Loucy (cell line): ENCODE measurements at regions not wholly inside any gene's neighbourhood (a gene's known extent, or its start where the extent isn't known, plus 50 kb on each side); places are given as distances from the start of the nearest gene placed in this dataset.

Experiments used
- H2AFZ ChIP-seq: fragments of 200-600 bp; sonication (generic); 2 replicates; pipeline ENCODE4 v1.6.0; 2016; ENCODE audit warnings: antibody characterized with exemption, mild to moderate bottlenecking, low read length, moderate library complexity
- H3F3A ChIP-seq: fragments of 200-600 bp; 2 replicates; pipeline ENCODE4 v1.6.0; 2016; ENCODE audit warnings: antibody characterized with exemption, low read depth, mild to moderate bottlenecking
- H3K27me3 ChIP-seq: fragments of 200-600 bp; sonication (generic); 2 replicates; pipeline ENCODE4 v1.6.1; 2014; ENCODE audit warnings: low read length, mild to moderate bottlenecking; ENCODE audit not compliant: insufficient read depth, poor library complexity, severe bottlenecking
- H3K36me3 ChIP-seq: fragments of 200-600 bp; sonication (generic); 2 replicates; pipeline ENCODE4 v1.6.1; 2016; ENCODE audit warnings: low read length; ENCODE audit not compliant: insufficient read depth
- H3K4me1 ChIP-seq: fragments of 200-600 bp; sonication (generic); 2 replicates; pipeline ENCODE4 v1.5.1; 2014; ENCODE audit warnings: low read length, mild to moderate bottlenecking; ENCODE audit not compliant: insufficient read depth, poor library complexity, severe bottlenecking
- H3K4me2 ChIP-seq: fragments of 200-600 bp; sonication (generic); 2 replicates; pipeline ENCODE4 v1.6.0; 2014; ENCODE audit warnings: antibody characterized with exemption, low read length, low read depth, mild to moderate bottlenecking; ENCODE audit not compliant: poor library complexity, severe bottlenecking
- H3K4me3 ChIP-seq: fragments of 200-600 bp; sonication (generic); 2 replicates; pipeline ENCODE4 v1.5.1; 2014; ENCODE audit warnings: low read length, mild to moderate bottlenecking, mixed read lengths; ENCODE audit not compliant: poor library complexity, severe bottlenecking
- H3K79me2 ChIP-seq: fragments of 200-600 bp; sonication (generic); 2 replicates; pipeline ENCODE4 v1.6.1; 2014; ENCODE audit warnings: low read length; ENCODE audit not compliant: insufficient read depth
- H3K9ac ChIP-seq: fragments of 200-600 bp; sonication (generic); 2 replicates; pipeline ENCODE4 v1.6.0; 2014; ENCODE audit warnings: mild to moderate bottlenecking, low read depth, low read length, moderate library complexity; ENCODE audit not compliant: poor library complexity, severe bottlenecking
- H3K9me2 ChIP-seq: fragments of 200-600 bp; sonication (generic); replicated peaks from 2 replicates; pipeline ENCODE4 v1.6.1; 2016; ENCODE audit warnings: low read depth, low read length, mixed read lengths
- H3K9me3 ChIP-seq: fragments of 200-600 bp; sonication (generic); 2 replicates; pipeline ENCODE4 v1.6.1; 2014; ENCODE audit warnings: mild to moderate bottlenecking, antibody characterized with exemption, low read length, low read depth; ENCODE audit not compliant: insufficient read depth
- H4K20me1 ChIP-seq: fragments of 200-600 bp; sonication (generic); 2 replicates; pipeline ENCODE4 v1.6.0; 2014; ENCODE audit warnings: antibody characterized with exemption, low read length, mild to moderate bottlenecking; ENCODE audit not compliant: insufficient read depth, poor library complexity, severe bottlenecking
- EZH2phosphoT487 ChIP-seq: fragments of 200-600 bp; IDR thresholded peaks from 2 replicates; pipeline ENCODE4 v1.6.1; 2018; ENCODE audit warnings: antibody characterized with exemption, mild to moderate bottlenecking, moderate library complexity, borderline replicate concordance
- TF ChIP-seq, protein P1 (sequence below): fragments of 200-600 bp; sonication (generic); conservative IDR thresholded peaks from 2 replicates; pipeline ENCODE4 v1.5.1; 2014; ENCODE audit warnings: mild to moderate bottlenecking, antibody characterized with exemption, low read length

DNA sequence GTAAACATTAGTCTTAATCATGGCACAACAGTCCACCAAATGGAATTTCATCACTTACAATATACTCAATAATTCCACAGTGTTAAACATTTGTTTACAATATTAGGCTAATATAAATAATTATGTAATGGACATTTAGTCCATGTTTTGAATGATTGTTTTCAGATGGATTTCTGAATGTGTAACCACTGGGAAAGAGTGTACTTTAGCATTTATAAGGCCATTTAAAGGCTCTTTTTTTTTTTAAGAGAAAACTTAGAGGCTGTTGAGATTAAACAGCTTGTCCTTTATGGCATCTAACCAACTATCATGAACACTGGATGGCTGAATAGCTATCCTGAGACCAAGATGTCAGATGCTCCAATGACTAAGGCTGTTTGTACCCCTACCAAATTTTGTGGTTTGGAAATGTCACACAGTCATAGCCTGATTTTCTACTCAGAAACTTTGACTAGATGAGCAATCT is 248.3 kb upstream of the GLI3 start:
- Histone ChIP-seq H3K9me3 (no peaks in the 10 kb centered on the region), H3K9ac (no peak overlapping the region), H3K4me1 (no peaks in the 10 kb centered on the region), H3K27me3 (no peaks in the 10 kb centered on the region), H3K9me2 (no peaks in the 10 kb centered on the region), H3K4me3 (no peak overlapping the region), H3K79me2 (no peaks in the 10 kb centered on the region), H3K4me2 (no peak overlapping the region), H4K20me1 (no peaks in the 10 kb centered on the region), H2AFZ (no peak overlapping the region), H3K36me3 (no peaks in the 10 kb centered on the region), H3F3A (no peaks in the 10 kb centered on the region)
- no peak for TF ChIP-seq EZH2phosphoT487
- TF ChIP-seq, protein P1, sequence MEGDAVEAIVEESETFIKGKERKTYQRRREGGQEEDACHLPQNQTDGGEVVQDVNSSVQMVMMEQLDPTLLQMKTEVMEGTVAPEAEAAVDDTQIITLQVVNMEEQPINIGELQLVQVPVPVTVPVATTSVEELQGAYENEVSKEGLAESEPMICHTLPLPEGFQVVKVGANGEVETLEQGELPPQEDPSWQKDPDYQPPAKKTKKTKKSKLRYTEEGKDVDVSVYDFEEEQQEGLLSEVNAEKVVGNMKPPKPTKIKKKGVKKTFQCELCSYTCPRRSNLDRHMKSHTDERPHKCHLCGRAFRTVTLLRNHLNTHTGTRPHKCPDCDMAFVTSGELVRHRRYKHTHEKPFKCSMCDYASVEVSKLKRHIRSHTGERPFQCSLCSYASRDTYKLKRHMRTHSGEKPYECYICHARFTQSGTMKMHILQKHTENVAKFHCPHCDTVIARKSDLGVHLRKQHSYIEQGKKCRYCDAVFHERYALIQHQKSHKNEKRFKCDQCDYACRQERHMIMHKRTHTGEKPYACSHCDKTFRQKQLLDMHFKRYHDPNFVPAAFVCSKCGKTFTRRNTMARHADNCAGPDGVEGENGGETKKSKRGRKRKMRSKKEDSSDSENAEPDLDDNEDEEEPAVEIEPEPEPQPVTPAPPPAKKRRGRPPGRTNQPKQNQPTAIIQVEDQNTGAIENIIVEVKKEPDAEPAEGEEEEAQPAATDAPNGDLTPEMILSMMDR: no peak

DNA sequence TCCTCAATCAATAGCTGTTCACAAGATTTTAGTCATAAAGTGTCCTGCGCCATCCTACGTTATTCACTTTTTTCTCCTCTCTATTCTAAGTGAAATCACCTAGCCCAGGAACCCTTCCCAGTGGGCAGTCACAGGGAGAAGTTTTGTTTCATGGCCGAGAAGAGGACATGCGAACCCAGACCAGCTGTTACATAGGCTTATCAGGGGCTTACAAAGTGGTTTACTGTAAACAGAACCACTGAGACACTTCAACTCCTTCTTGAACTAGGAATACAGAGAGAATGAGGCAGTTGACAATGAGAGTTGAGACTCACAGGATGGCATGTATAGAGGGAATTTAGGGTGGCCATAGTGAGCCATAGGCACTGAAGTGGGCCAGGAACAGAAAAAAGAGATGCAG is 246.9 kb upstream of the GLI3 start:
- Histone ChIP-seq H3K4me1 (no peaks in the 10 kb centered on the region), H3K27me3 (no peaks in the 10 kb centered on the region), H3K79me2 (no peaks in the 10 kb centered on the region), H3F3A (no peaks in the 10 kb centered on the region), H3K9me3 (no peaks in the 10 kb centered on the region), H3K36me3 (no peaks in the 10 kb centered on the region), H3K9ac (no peak overlapping the region), H3K4me3 (no peak overlapping the region), H3K9me2 (no peaks in the 10 kb centered on the region), H3K4me2 (no peak overlapping the region), H4K20me1 (no peaks in the 10 kb centered on the region), H2AFZ (no peak overlapping the region)
- no peak for TF ChIP-seq EZH2phosphoT487
- TF ChIP-seq, protein P1: no peak

DNA sequence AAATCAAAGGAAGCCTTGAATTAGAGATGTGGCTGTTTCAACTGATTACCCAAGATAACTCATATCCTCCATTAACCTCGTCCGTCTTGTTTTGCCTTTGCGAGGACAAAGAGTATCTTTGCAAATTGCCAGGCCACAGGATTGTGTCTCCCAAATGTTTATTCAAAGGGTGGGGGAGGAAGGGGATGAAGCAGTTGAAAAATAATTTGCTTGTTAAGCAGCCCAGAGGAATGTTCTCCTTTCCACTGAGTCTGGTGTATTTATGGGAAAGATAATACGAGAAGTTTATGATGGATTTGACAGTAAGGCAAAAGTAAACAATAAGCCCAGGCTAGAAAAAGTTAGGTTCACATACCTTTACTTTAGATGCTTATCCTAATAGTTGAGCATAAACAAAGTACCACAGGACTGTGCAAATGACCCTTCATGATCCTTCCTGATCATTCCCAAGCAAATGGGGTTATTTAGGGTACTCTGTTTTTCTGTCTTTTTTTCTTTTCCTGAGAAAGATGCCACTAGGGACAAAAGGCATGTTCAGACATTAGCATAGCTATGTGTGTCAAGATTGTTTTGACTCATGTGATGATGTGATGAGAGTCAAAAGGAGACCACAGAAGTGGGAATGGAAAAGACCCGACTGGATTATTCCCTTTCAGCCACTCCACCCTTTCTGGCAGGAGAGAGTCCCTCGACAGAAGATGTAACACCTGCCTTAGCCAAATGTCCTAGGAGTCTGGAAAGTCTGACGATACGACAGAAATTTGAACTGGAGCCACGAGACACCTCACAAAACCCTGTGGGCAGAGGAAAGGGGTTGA is 243.0 kb upstream of the GLI3 start:
- no peaks in the 10 kb centered on the region for H3K4me1 ChIP-seq
- TF ChIP-seq, protein P1: no peak
- no peak for TF ChIP-seq EZH2phosphoT487
- H3F3A ChIP-seq: no peaks in the 10 kb centered on the region
- no peaks in the 10 kb centered on the region for H3K27me3 ChIP-seq
- no peaks in the 10 kb centered on the region for H3K9me3 ChIP-seq
- H3K9ac ChIP-seq: no peak overlapping the region
- H3K4me3 ChIP-seq: no peak overlapping the region
- H2AFZ ChIP-seq: no peak overlapping the region
- H3K9me2 ChIP-seq: no peaks in the 10 kb centered on the region
- H3K4me2 ChIP-seq: no peak overlapping the region
- H4K20me1 ChIP-seq: no peaks in the 10 kb centered on the region
- no peaks in the 10 kb centered on the region for H3K36me3 ChIP-seq
- no peaks in the 10 kb centered on the region for H3K79me2 ChIP-seq
